RWPE2 (cell line): ENCODE measurements at regions not wholly inside any gene's neighbourhood (a gene's known extent, or its start where the extent isn't known, plus 50 kb on each side); places are given as distances from the start of the nearest gene placed in this dataset.

Source experiments
- ATAC-seq: fragments of 200-7000 bp; cut with Tn5 transposase; 3 replicates; pipeline ENCODE4 v1.9.1; 2021; ENCODE audit warnings: low read depth
- DNase-seq: peaks from one replicate; pipeline ENCODE4 v3.0.0-alpha.2; 2020; ENCODE audit warnings: low spot score
- H3K27ac ChIP-seq: fragments of 450-650 bp; 2 replicates; pipeline ENCODE4 v1.5.1; 2017; ENCODE audit warnings: mild to moderate bottlenecking; ENCODE audit not compliant: poor library complexity, severe bottlenecking
- H3K27me3 ChIP-seq: fragments of 250-450 bp; sonication (Bioruptor Pico); 2 replicates; pipeline ENCODE4 v1.5.1; 2021; ENCODE audit warnings: mild to moderate bottlenecking, moderate library complexity; ENCODE audit not compliant: insufficient read depth, poor library complexity, severe bottlenecking
- H3K36me3 ChIP-seq: fragments of 250-450 bp; sonication (Bioruptor Pico); 2 replicates; pipeline ENCODE4 v1.5.1; 2020; ENCODE audit warnings: low read depth, mild to moderate bottlenecking, moderate library complexity
- H3K4me1 ChIP-seq: fragments of 250-450 bp; sonication (Bioruptor Pico); 2 replicates; pipeline ENCODE4 v1.5.1; 2021; ENCODE audit warnings: mild to moderate bottlenecking, moderate library complexity; ENCODE audit not compliant: insufficient read depth, poor library complexity, severe bottlenecking
- H3K4me3 ChIP-seq: fragments of 250-450 bp; sonication (Bioruptor Pico); 2 replicates; pipeline ENCODE4 v1.5.1; 2021; ENCODE audit warnings: mild to moderate bottlenecking, moderate library complexity; ENCODE audit not compliant: severe bottlenecking
- H3K9me3 ChIP-seq: fragments of 250-450 bp; sonication (Bioruptor Pico); 2 replicates; pipeline ENCODE4 v1.5.1; 2021; ENCODE audit warnings: mild to moderate bottlenecking, moderate library complexity; ENCODE audit not compliant: severe bottlenecking
- CTCF ChIP-seq: fragments of 450-650 bp; IDR thresholded peaks from one replicate; pipeline ENCODE4 v1.5.1; 2017; ENCODE audit warnings: mild to moderate bottlenecking, moderate library complexity; ENCODE audit not compliant: poor library complexity, severe bottlenecking

GRCh38 chr19:23522431-23522830 lies 127.2 kb upstream of the ZNF91 start:
- H3K4me3 ChIP-seq, result no peak overlapping the region
- no peaks in the 10 kb centered on the region for H3K36me3 ChIP-seq
- no peak overlapping the region for H3K27ac ChIP-seq
- no peak for TF ChIP-seq CTCF
- peaks cover 1% of the 10 kb centered on the region for H3K9me3 ChIP-seq
- peaks cover 9% of the 10 kb centered on the region for H3K4me1 ChIP-seq
- DNase-seq (no peak), ATAC-seq (peak; percentile 38; the same call in 1 of the 3 replicates)
- no peaks in the 10 kb centered on the region for H3K27me3 ChIP-seq

- Histone ChIP-seq H3K36me3 (no peaks in the 10 kb centered on the region), H3K9me3 (peaks cover 1% of the 10 kb centered on the region), H3K27ac (no peak overlapping the region), H3K4me3 (no peak overlapping the region), H3K4me1 (peaks cover 9% of the 10 kb centered on the region), H3K27me3 (no peaks in the 10 kb centered on the region)
- ATAC-seq (peak; percentile 65), DNase-seq (no peak)
- no peak for TF ChIP-seq CTCF
Measured at GRCh38 chr19:23521471-23521870, 126.2 kb upstream of the ZNF91 start.

- no peak for DNase-seq
Measured at GRCh38 chr19:23520441-23520840, 125.2 kb upstream of the ZNF91 start.

GRCh38 chr19:23519031-23519430 lies 123.8 kb upstream of the ZNF91 start:
- no peak for TF ChIP-seq CTCF
- ATAC-seq (no peak), DNase-seq (no peak)
- Histone ChIP-seq H3K27ac (no peak overlapping the region), H3K36me3 (no peaks in the 10 kb centered on the region), H3K27me3 (no peaks in the 10 kb centered on the region), H3K9me3 (peaks cover 1% of the 10 kb centered on the region), H3K4me3 (no peak overlapping the region), H3K4me1 (peaks cover 9% of the 10 kb centered on the region)

More at GRCh38 chr19:23520441-23520840, 125.2 kb upstream of the ZNF91 start:
- H3K27me3 ChIP-seq, result no peaks in the 10 kb centered on the region
- H3K9me3 ChIP-seq, result peaks cover 1% of the 10 kb centered on the region
- ATAC-seq, result no peak
- no peaks in the 10 kb centered on the region for H3K36me3 ChIP-seq
- peaks cover 9% of the 10 kb centered on the region for H3K4me1 ChIP-seq
- no peak overlapping the region for H3K4me3 ChIP-seq
- no peak for TF ChIP-seq CTCF
- H3K27ac ChIP-seq, result no peak overlapping the region

- Histone ChIP-seq H3K36me3 (no peaks in the 10 kb centered on the region), H3K4me3 (no peak overlapping the region), H3K27ac (no peak overlapping the region), H3K9me3 (peaks cover 1% of the 10 kb centered on the region), H3K27me3 (no peaks in the 10 kb centered on the region), H3K4me1 (peaks cover 3% of the 10 kb centered on the region)
- no peak for TF ChIP-seq CTCF
- no peak for DNase-seq
- no peak for ATAC-seq
Measured at GRCh38 chr19:23516266-23516665, 121.0 kb upstream of the ZNF91 start.
